ENCODE measurements at regions not wholly inside any gene's neighbourhood (a gene's known extent, or its start where the extent isn't known, plus 50 kb on each side); places are given as distances from the start of the nearest gene placed in this dataset.

DNA sequence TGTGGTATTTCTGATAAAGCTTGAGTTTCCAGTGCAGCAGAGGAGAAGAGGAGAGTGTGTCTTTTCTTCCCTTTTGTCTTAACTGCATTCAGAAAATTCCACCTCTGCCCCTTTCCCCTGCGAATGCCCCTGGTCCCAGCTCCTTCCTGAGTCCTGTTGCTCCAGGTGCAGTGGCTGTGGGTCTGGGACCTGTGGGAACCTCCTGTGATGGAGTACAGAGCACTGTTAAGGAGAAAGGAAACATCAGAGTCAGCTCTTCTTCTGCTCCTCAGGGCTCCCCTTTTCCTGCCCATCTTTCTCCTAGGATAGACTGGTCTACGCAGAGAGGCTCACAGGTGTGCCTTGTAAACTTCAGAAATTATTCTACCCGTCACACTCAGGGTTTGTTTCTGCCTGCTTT lies 165.8 kb upstream of the ROPN1 start:
- TF ChIP-seq, protein P1, sequence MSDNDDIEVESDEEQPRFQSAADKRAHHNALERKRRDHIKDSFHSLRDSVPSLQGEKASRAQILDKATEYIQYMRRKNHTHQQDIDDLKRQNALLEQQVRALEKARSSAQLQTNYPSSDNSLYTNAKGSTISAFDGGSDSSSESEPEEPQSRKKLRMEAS (IDR thresholded peaks at IDR 0.05) = no peak
- no peak overlapping the region for H3K27ac ChIP-seq (ENCODE audit: low read depth in 1 of 2, low read length in 2 of 2)
- no peak for DNase-seq (ENCODE audit: low spot score)
- H3K36me3 ChIP-seq (ENCODE audit: control insufficient read depth in 4 of 4, insufficient read depth in 3 of 4, low read depth in 1 of 4, low read length in 3 of 4) = no peaks in the 10 kb centered on the region
- H3K27me3 ChIP-seq (ENCODE audit: control insufficient read depth in 4 of 4, insufficient read depth in 4 of 4, low read length in 3 of 4) = no peaks in the 10 kb centered on the region
- H3K9ac ChIP-seq (ENCODE audit: low read depth in 1 of 2, low read length in 2 of 2) = no peak overlapping the region
- H3K9me3 ChIP-seq (ENCODE audit: control insufficient read depth in 4 of 4, low read length in 3 of 4) = no peaks in the 10 kb centered on the region
- H3K4me1 ChIP-seq (ENCODE audit: control insufficient read depth in 4 of 4, insufficient read depth in 4 of 4, low read length in 3 of 4) = peaks cover 0 to 7% (median 2%) of the 10 kb centered on the region in 4 donors
- whole genome bisulfite sequencing = 59% methylated on average over 3 of the region's 3 CpGs
- H3K4me3 ChIP-seq (ENCODE audit: low read depth in 1 of 3, low read length in 3 of 3) = no peak overlapping the region

DNA sequence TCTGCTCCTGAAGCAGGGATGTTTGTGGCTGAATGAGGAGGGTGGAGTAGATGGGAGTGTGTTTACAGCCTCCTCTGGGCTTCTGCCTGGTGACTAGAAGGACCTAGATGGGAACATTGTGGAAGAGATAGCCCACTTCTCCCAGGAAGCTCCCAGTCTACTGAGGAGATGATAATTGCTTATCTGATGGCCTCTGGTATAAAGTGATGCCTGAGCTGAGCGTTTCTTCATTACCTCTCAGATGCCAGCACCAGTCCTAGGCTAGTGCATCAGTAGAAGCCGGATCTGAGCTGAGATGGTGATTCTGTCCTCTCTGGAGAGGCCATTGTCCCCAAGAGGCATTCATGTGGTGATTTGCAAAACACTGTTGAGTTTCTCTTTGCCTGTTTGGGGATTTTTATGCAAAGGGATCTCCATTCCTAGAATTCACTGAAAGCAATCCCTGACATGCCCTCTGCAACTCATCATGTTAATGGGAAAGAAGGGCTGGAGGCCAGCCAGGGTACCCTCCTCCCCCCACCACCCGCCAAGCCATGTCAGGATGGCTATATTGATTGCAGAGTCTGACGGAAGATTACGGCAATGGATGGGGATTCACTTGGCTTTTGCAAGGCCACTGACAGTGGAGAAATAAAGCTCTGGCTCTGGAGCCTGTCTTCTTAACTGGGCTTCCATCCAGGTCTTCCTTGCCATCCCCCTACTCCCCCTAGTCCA lies 166.4 kb upstream of the ROPN1 start:
- H3K27me3 ChIP-seq (ENCODE audit: control insufficient read depth in 4 of 4, insufficient read depth in 4 of 4, low read length in 3 of 4) = no peaks in the 10 kb centered on the region
- TF ChIP-seq RAD21 (IDR thresholded peaks at IDR 0.05) (no peak), NR2F2 (IDR thresholded peaks at IDR 0.05) (peak; percentile 10)
- no peak overlapping the region for H3K27ac ChIP-seq (ENCODE audit: low read depth in 1 of 2, low read length in 2 of 2)
- 56% methylated on average over 5 of the region's 5 CpGs for WGBS
- no peaks in the 10 kb centered on the region for H3K36me3 ChIP-seq (ENCODE audit: control insufficient read depth in 4 of 4, insufficient read depth in 3 of 4, low read depth in 1 of 4, low read length in 3 of 4)
- no peak overlapping the region for H3K9ac ChIP-seq (ENCODE audit: low read depth in 1 of 2, low read length in 2 of 2)
- H3K9me3 ChIP-seq (ENCODE audit: control insufficient read depth in 4 of 4, low read length in 3 of 4) = no peaks in the 10 kb centered on the region
- no peak overlapping the region for H3K4me3 ChIP-seq (ENCODE audit: low read depth in 1 of 3, low read length in 3 of 3)
- peaks cover 0 to 7% (median 2%) of the 10 kb centered on the region in 4 donors for H3K4me1 ChIP-seq (ENCODE audit: control insufficient read depth in 4 of 4, insufficient read depth in 4 of 4, low read length in 3 of 4)
- DNase-seq (ENCODE audit: low spot score) = no peak

DNA sequence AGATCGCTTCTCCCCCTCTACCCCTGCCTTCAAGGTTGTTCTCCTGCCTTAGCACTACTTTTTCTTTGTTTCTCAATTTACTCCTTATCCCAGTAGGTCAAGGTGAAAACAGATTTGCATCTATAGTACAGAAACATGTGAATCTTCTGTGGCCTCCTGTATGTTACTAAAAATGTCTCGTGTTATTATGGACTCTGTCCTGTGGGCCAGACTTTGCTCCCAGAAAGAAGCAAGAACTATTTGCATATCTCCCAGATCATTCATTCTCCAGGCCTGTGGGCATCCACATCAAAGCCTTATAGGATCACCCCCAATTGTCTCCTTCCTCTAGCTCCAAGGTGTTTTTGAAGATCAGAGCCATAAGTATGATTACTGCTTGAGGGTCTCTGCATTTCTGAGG lies 169.5 kb upstream of the ROPN1 start:
- 63% methylated on average over 2 of the region's 2 CpGs for WGBS
- H3K4me1 ChIP-seq (ENCODE audit: control insufficient read depth in 4 of 4, insufficient read depth in 4 of 4, low read length in 3 of 4) = peaks cover 0 to 11% (median 2%) of the 10 kb centered on the region in 4 donors
- H3K36me3 ChIP-seq (ENCODE audit: control insufficient read depth in 4 of 4, insufficient read depth in 3 of 4, low read depth in 1 of 4, low read length in 3 of 4) = no peaks in the 10 kb centered on the region
- no peak overlapping the region for H3K4me3 ChIP-seq (ENCODE audit: low read depth in 1 of 3, low read length in 3 of 3)
- TF ChIP-seq RXRA (IDR thresholded peaks at IDR 0.05) = peak in 1 of 2 donors; percentile 28
- peak; percentile 32 for TF ChIP-seq HNF4G (IDR thresholded peaks at IDR 0.05)
- TF ChIP-seq, protein P2, sequence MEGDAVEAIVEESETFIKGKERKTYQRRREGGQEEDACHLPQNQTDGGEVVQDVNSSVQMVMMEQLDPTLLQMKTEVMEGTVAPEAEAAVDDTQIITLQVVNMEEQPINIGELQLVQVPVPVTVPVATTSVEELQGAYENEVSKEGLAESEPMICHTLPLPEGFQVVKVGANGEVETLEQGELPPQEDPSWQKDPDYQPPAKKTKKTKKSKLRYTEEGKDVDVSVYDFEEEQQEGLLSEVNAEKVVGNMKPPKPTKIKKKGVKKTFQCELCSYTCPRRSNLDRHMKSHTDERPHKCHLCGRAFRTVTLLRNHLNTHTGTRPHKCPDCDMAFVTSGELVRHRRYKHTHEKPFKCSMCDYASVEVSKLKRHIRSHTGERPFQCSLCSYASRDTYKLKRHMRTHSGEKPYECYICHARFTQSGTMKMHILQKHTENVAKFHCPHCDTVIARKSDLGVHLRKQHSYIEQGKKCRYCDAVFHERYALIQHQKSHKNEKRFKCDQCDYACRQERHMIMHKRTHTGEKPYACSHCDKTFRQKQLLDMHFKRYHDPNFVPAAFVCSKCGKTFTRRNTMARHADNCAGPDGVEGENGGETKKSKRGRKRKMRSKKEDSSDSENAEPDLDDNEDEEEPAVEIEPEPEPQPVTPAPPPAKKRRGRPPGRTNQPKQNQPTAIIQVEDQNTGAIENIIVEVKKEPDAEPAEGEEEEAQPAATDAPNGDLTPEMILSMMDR (IDR thresholded peaks at IDR 0.05; ENCODE audit: low read depth, low read length, missing input control) = no peak
- peak; percentile 79 to 84 for TF ChIP-seq HNF4A (conservative IDR thresholded peaks at IDR 0.05)
- TF ChIP-seq GABPA (IDR thresholded peaks at IDR 0.05 in 1 of 2, conservative IDR thresholded peaks at IDR 0.05 in 1 of 2) = no peak
- no peak overlapping the region for H3K9ac ChIP-seq (ENCODE audit: low read depth in 1 of 2, low read length in 2 of 2)
- no peaks in the 10 kb centered on the region for H3K9me3 ChIP-seq (ENCODE audit: control insufficient read depth in 4 of 4, low read length in 3 of 4)
- DNase-seq (ENCODE audit: low spot score) = no peak
- H3K27ac ChIP-seq (ENCODE audit: low read depth in 1 of 2, low read length in 2 of 2) = no peak overlapping the region
- no peaks in the 10 kb centered on the region for H3K27me3 ChIP-seq (ENCODE audit: control insufficient read depth in 4 of 4, insufficient read depth in 4 of 4, low read length in 3 of 4)

DNA sequence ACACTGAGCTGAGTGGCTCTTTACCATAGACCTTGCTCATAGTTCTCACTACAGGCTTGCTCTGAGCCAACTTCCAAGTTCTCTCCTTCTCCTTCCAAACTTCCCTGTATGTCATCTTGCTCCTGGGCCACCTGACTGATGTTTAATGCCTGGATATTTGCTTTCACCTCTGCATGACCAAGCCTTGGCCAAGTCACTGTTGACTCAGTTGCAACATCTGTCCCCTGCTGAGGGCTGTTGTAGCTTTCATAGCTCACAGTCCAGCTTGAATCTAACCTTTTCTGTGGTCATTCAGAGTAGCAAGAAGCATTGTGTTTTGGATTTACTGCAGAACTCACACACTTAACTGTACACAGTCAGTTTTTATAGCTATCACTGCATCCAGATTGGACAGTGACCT lies 171.8 kb upstream of the ROPN1 start:
- Histone ChIP-seq H3K4me1 (ENCODE audit: control insufficient read depth in 4 of 4, insufficient read depth in 4 of 4, low read length in 3 of 4) (peaks cover 0 to 11% (median 2%) of the 10 kb centered on the region in 4 donors), H3K27ac (ENCODE audit: low read depth in 1 of 2, low read length in 2 of 2) (no peak overlapping the region), H3K9ac (ENCODE audit: low read depth in 1 of 2, low read length in 2 of 2) (no peak overlapping the region), H3K9me3 (ENCODE audit: control insufficient read depth in 4 of 4, low read length in 3 of 4) (no peaks in the 10 kb centered on the region), H3K36me3 (ENCODE audit: control insufficient read depth in 4 of 4, insufficient read depth in 3 of 4, low read depth in 1 of 4, low read length in 3 of 4) (no peaks in the 10 kb centered on the region), H3K4me3 (ENCODE audit: low read depth in 1 of 3, low read length in 3 of 3) (no peak overlapping the region), H3K27me3 (ENCODE audit: control insufficient read depth in 4 of 4, insufficient read depth in 4 of 4, low read length in 3 of 4) (no peaks in the 10 kb centered on the region)
- no peak for DNase-seq (ENCODE audit: low spot score)
- TF ChIP-seq JUND (IDR thresholded peaks at IDR 0.05) (peak in 1 of 2 donors; percentile 64), FOXA1 (IDR thresholded peaks at IDR 0.05) (peak; percentile 97), RXRA (IDR thresholded peaks at IDR 0.05) (peak; percentile 72 to 91), HNF4G (IDR thresholded peaks at IDR 0.05) (peak; percentile 59), RAD21 (IDR thresholded peaks at IDR 0.05) (peak; percentile 45 to 55), HNF4A (conservative IDR thresholded peaks at IDR 0.05) (peak; percentile 86 to 92), EGR1 (IDR thresholded peaks at IDR 0.05; ENCODE audit: low read depth in 2 of 2) (no peak)
- TF ChIP-seq, protein P3, sequence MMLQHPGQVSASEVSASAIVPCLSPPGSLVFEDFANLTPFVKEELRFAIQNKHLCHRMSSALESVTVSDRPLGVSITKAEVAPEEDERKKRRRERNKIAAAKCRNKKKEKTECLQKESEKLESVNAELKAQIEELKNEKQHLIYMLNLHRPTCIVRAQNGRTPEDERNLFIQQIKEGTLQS (IDR thresholded peaks at IDR 0.05) = no peak
- TF ChIP-seq, protein P4, sequence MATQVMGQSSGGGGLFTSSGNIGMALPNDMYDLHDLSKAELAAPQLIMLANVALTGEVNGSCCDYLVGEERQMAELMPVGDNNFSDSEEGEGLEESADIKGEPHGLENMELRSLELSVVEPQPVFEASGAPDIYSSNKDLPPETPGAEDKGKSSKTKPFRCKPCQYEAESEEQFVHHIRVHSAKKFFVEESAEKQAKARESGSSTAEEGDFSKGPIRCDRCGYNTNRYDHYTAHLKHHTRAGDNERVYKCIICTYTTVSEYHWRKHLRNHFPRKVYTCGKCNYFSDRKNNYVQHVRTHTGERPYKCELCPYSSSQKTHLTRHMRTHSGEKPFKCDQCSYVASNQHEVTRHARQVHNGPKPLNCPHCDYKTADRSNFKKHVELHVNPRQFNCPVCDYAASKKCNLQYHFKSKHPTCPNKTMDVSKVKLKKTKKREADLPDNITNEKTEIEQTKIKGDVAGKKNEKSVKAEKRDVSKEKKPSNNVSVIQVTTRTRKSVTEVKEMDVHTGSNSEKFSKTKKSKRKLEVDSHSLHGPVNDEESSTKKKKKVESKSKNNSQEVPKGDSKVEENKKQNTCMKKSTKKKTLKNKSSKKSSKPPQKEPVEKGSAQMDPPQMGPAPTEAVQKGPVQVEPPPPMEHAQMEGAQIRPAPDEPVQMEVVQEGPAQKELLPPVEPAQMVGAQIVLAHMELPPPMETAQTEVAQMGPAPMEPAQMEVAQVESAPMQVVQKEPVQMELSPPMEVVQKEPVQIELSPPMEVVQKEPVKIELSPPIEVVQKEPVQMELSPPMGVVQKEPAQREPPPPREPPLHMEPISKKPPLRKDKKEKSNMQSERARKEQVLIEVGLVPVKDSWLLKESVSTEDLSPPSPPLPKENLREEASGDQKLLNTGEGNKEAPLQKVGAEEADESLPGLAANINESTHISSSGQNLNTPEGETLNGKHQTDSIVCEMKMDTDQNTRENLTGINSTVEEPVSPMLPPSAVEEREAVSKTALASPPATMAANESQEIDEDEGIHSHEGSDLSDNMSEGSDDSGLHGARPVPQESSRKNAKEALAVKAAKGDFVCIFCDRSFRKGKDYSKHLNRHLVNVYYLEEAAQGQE (IDR thresholded peaks at IDR 0.05) = peak; percentile 89
- TF ChIP-seq, protein P2 (IDR thresholded peaks at IDR 0.05; ENCODE audit: low read depth, low read length, missing input control) = no peak
- TF ChIP-seq, protein P1 (IDR thresholded peaks at IDR 0.05) = no peak

All from liver (tissue), 8 donors.